ENCODE measurements at regions not wholly inside any gene's neighbourhood (a gene's known extent, or its start where the extent isn't known, plus 50 kb on each side); places are given as distances from the start of the nearest gene placed in this dataset.

GRCh38 chr2:183511154-183511553, 386.9 kb downstream of the NUP35 start:
- intact Hi-C loops (cut with micrococcal nuclease): no loop called here
- Mint-ChIP-seq H3K4me1 (no peaks in the 10 kb centered on the region), H3K9me3 (peaks cover 9 to 60% (median 20%) of the 10 kb centered on the region in 11 donors), H3K27ac (no peak overlapping the region), H3K27me3 (peaks cover 0 to 4% (median 0%) of the 10 kb centered on the region in 5 donors), H3K4me3 (no peak overlapping the region), H3K36me3 (peaks cover 0 to 14% (median 6%) of the 10 kb centered on the region in 5 donors)
- H3K4me1 ChIP-seq (ENCODE audit: control insufficient read depth in 2 of 2, insufficient read depth in 2 of 2, low read length in 2 of 2): no peaks in the 10 kb centered on the region
- no peak overlapping the region for H3K27ac ChIP-seq (ENCODE audit: low read depth, low read length)
- no peak for ATAC-seq
- ChIA-PET CTCF (no interaction called here), POLR2A (no interaction called here)
- no peak for DNase-seq
- no peaks in the 10 kb centered on the region for H3K9me3 ChIP-seq (ENCODE audit: control insufficient read depth in 2 of 3, low read length in 3 of 3)
- H3K36me3 ChIP-seq (ENCODE audit: control insufficient read depth in 2 of 3, insufficient read depth in 3 of 3, low read length in 3 of 3): no peaks in the 10 kb centered on the region
- no peak overlapping the region for H3K4me3 ChIP-seq (ENCODE audit: low read length)
- H3K27me3 ChIP-seq (ENCODE audit: control insufficient read depth in 2 of 2, insufficient read depth in 2 of 2, low read length in 2 of 2): no peaks in the 10 kb centered on the region

GRCh38 chr2:183519371-183520056, 395.3 kb downstream of the NUP35 start:
- H3K4me1 Mint-ChIP-seq: no peaks in the 10 kb centered on the region
- no peak for DNase-seq
- no peak overlapping the region for H3K27ac ChIP-seq (ENCODE audit: low read depth, low read length)
- ATAC-seq: no peak
- H3K27me3 Mint-ChIP-seq: no peaks in the 10 kb centered on the region
- H3K36me3 ChIP-seq (ENCODE audit: control insufficient read depth in 2 of 3, insufficient read depth in 3 of 3, low read length in 3 of 3): no peaks in the 10 kb centered on the region
- H3K36me3 Mint-ChIP-seq: no peaks in the 10 kb centered on the region
- ChIA-PET CTCF (no interaction called here), POLR2A (no interaction called here)
- no peaks in the 10 kb centered on the region for H3K27me3 ChIP-seq (ENCODE audit: control insufficient read depth in 2 of 2, insufficient read depth in 2 of 2, low read length in 2 of 2)
- intact Hi-C loops (cut with micrococcal nuclease): no loop called here
- no peak overlapping the region for H3K4me3 Mint-ChIP-seq
- H3K4me3 ChIP-seq (ENCODE audit: low read length): no peak overlapping the region
- H3K4me1 ChIP-seq (ENCODE audit: control insufficient read depth in 2 of 2, insufficient read depth in 2 of 2, low read length in 2 of 2): no peaks in the 10 kb centered on the region
- no peaks in the 10 kb centered on the region for H3K9me3 ChIP-seq (ENCODE audit: control insufficient read depth in 2 of 3, low read length in 3 of 3)
- peaks cover 0 to 13% (median 0%) of the 10 kb centered on the region in 11 donors for H3K9me3 Mint-ChIP-seq
- no peak overlapping the region for H3K27ac Mint-ChIP-seq

- H3K36me3 ChIP-seq (ENCODE audit: control insufficient read depth in 2 of 3, insufficient read depth in 3 of 3, low read length in 3 of 3): no peaks in the 10 kb centered on the region
- H3K9me3 ChIP-seq (ENCODE audit: control insufficient read depth in 2 of 3, low read length in 3 of 3): no peaks in the 10 kb centered on the region
- ChIA-PET CTCF (no interaction called here), POLR2A (no interaction called here)
- Mint-ChIP-seq H3K27me3 (no peaks in the 10 kb centered on the region), H3K27ac (no peak overlapping the region), H3K36me3 (no peaks in the 10 kb centered on the region), H3K9me3 (peaks cover 0 to 13% (median 0%) of the 10 kb centered on the region in 11 donors), H3K4me1 (no peaks in the 10 kb centered on the region), H3K4me3 (no peak overlapping the region)
- intact Hi-C loops (cut with micrococcal nuclease): no loop called here
- no peaks in the 10 kb centered on the region for H3K4me1 ChIP-seq (ENCODE audit: control insufficient read depth in 2 of 2, insufficient read depth in 2 of 2, low read length in 2 of 2)
- no peak for DNase-seq
- no peaks in the 10 kb centered on the region for H3K27me3 ChIP-seq (ENCODE audit: control insufficient read depth in 2 of 2, insufficient read depth in 2 of 2, low read length in 2 of 2)
- H3K4me3 ChIP-seq (ENCODE audit: low read length): no peak overlapping the region
- ATAC-seq: no peak
- no peak overlapping the region for H3K27ac ChIP-seq (ENCODE audit: low read depth, low read length)
Measured at GRCh38 chr2:183521911-183522310, 397.7 kb downstream of the NUP35 start.

- no peaks in the 10 kb centered on the region for H3K9me3 ChIP-seq (ENCODE audit: control insufficient read depth in 2 of 3, low read length in 3 of 3)
- H3K4me3 ChIP-seq (ENCODE audit: low read length): no peak overlapping the region
- no peaks in the 10 kb centered on the region for H3K4me1 ChIP-seq (ENCODE audit: control insufficient read depth in 2 of 2, insufficient read depth in 2 of 2, low read length in 2 of 2)
- no peak for ATAC-seq
- Mint-ChIP-seq H3K4me1 (no peaks in the 10 kb centered on the region), H3K4me3 (no peak overlapping the region), H3K36me3 (no peaks in the 10 kb centered on the region), H3K27me3 (no peaks in the 10 kb centered on the region), H3K9me3 (peaks cover 0 to 18% (median 3%) of the 10 kb centered on the region in 11 donors), H3K27ac (no peak overlapping the region)
- no peaks in the 10 kb centered on the region for H3K36me3 ChIP-seq (ENCODE audit: control insufficient read depth in 2 of 3, insufficient read depth in 3 of 3, low read length in 3 of 3)
- CTCF ChIA-PET: no interaction called here
- POLR2A ChIA-PET: no interaction called here
- DNase-seq: no peak
- intact Hi-C loops (cut with micrococcal nuclease): no loop called here
- H3K27ac ChIP-seq (ENCODE audit: low read depth, low read length): no peak overlapping the region
- H3K27me3 ChIP-seq (ENCODE audit: control insufficient read depth in 2 of 2, insufficient read depth in 2 of 2, low read length in 2 of 2): no peaks in the 10 kb centered on the region
Measured at GRCh38 chr2:183522489-183523266, 398.4 kb downstream of the NUP35 start.

- H3K9me3 Mint-ChIP-seq: peaks cover 0 to 10% (median 4%) of the 10 kb centered on the region in 11 donors
- no peak overlapping the region for H3K4me3 ChIP-seq (ENCODE audit: low read length)
- no peaks in the 10 kb centered on the region for H3K4me1 ChIP-seq (ENCODE audit: control insufficient read depth in 2 of 2, insufficient read depth in 2 of 2, low read length in 2 of 2)
- H3K36me3 ChIP-seq (ENCODE audit: control insufficient read depth in 2 of 3, insufficient read depth in 3 of 3, low read length in 3 of 3): no peaks in the 10 kb centered on the region
- H3K27ac ChIP-seq (ENCODE audit: low read depth, low read length): no peak overlapping the region
- no peaks in the 10 kb centered on the region for H3K9me3 ChIP-seq (ENCODE audit: control insufficient read depth in 2 of 3, low read length in 3 of 3)
- no peak overlapping the region for H3K4me3 Mint-ChIP-seq
- no peaks in the 10 kb centered on the region for H3K4me1 Mint-ChIP-seq
- no peaks in the 10 kb centered on the region for H3K27me3 Mint-ChIP-seq
- H3K36me3 Mint-ChIP-seq: no peaks in the 10 kb centered on the region
- POLR2A ChIA-PET: no interaction called here
- ATAC-seq (no peak), DNase-seq (no peak)
- CTCF ChIA-PET: no interaction called here
- intact Hi-C loops (cut with micrococcal nuclease): no loop called here
- no peaks in the 10 kb centered on the region for H3K27me3 ChIP-seq (ENCODE audit: control insufficient read depth in 2 of 2, insufficient read depth in 2 of 2, low read length in 2 of 2)
- no peak overlapping the region for H3K27ac Mint-ChIP-seq
Measured at GRCh38 chr2:183530333-183530901, 406.2 kb downstream of the NUP35 start.

- H3K4me3 ChIP-seq (ENCODE audit: low read length): no peak overlapping the region
- H3K9me3 ChIP-seq (ENCODE audit: control insufficient read depth in 2 of 3, low read length in 3 of 3): no peaks in the 10 kb centered on the region
- intact Hi-C loops (cut with micrococcal nuclease): no loop called here
- H3K4me3 Mint-ChIP-seq: no peak overlapping the region
- H3K27ac Mint-ChIP-seq: no peak overlapping the region
- H3K9me3 Mint-ChIP-seq: peaks cover 0 to 9% (median 2%) of the 10 kb centered on the region in 11 donors
- H3K27me3 Mint-ChIP-seq: no peaks in the 10 kb centered on the region
- no peak overlapping the region for H3K27ac ChIP-seq (ENCODE audit: low read depth, low read length)
- ChIA-PET CTCF (no interaction called here), POLR2A (no interaction called here)
- no peaks in the 10 kb centered on the region for H3K4me1 ChIP-seq (ENCODE audit: control insufficient read depth in 2 of 2, insufficient read depth in 2 of 2, low read length in 2 of 2)
- no peaks in the 10 kb centered on the region for H3K4me1 Mint-ChIP-seq
- no peaks in the 10 kb centered on the region for H3K27me3 ChIP-seq (ENCODE audit: control insufficient read depth in 2 of 2, insufficient read depth in 2 of 2, low read length in 2 of 2)
- no peak for DNase-seq
- no peaks in the 10 kb centered on the region for H3K36me3 ChIP-seq (ENCODE audit: control insufficient read depth in 2 of 3, insufficient read depth in 3 of 3, low read length in 3 of 3)
- no peak for ATAC-seq
- no peaks in the 10 kb centered on the region for H3K36me3 Mint-ChIP-seq
Measured at GRCh38 chr2:183532514-183532913, 408.3 kb downstream of the NUP35 start.

- no peak overlapping the region for H3K4me3 Mint-ChIP-seq
- no peaks in the 10 kb centered on the region for H3K27me3 Mint-ChIP-seq
- no peaks in the 10 kb centered on the region for H3K4me1 Mint-ChIP-seq
- no peaks in the 10 kb centered on the region for H3K27me3 ChIP-seq (ENCODE audit: control insufficient read depth in 2 of 2, insufficient read depth in 2 of 2, low read length in 2 of 2)
- no peaks in the 10 kb centered on the region for H3K9me3 ChIP-seq (ENCODE audit: control insufficient read depth in 2 of 3, low read length in 3 of 3)
- intact Hi-C loops (cut with micrococcal nuclease): no loop called here
- no peaks in the 10 kb centered on the region for H3K4me1 ChIP-seq (ENCODE audit: control insufficient read depth in 2 of 2, insufficient read depth in 2 of 2, low read length in 2 of 2)
- H3K36me3 ChIP-seq (ENCODE audit: control insufficient read depth in 2 of 3, insufficient read depth in 3 of 3, low read length in 3 of 3): no peaks in the 10 kb centered on the region
- H3K36me3 Mint-ChIP-seq: no peaks in the 10 kb centered on the region
- no peak overlapping the region for H3K27ac ChIP-seq (ENCODE audit: low read depth, low read length)
- ChIA-PET POLR2A (no interaction called here), CTCF (no interaction called here)
- DNase-seq (no peak), ATAC-seq (no peak)
- H3K27ac Mint-ChIP-seq: no peak overlapping the region
- no peak overlapping the region for H3K4me3 ChIP-seq (ENCODE audit: low read length)
- peaks cover 0 to 5% (median 0%) of the 10 kb centered on the region in 11 donors for H3K9me3 Mint-ChIP-seq
Measured at GRCh38 chr2:183533021-183533420, 408.8 kb downstream of the NUP35 start.

Data from naive thymus-derived CD4-positive, alpha-beta T cell (primary cell).